HepG2 (cell line): ENCODE measurements at regions not wholly inside any gene's neighbourhood (a gene's known extent, or its start where the extent isn't known, plus 50 kb on each side); places are given as distances from the start of the nearest gene placed in this dataset.

ENCODE experiments used
- ATAC-seq: fragments of 200-7000 bp; cut with Tn5 transposase; 3 replicates; pipeline ENCODE4 v1.9.1; 2020; ENCODE audit warnings: mild to moderate bottlenecking, moderate library complexity
- BruUV-seq: library from RNA; stranded (reverse); fragments of 400-500 nt; replicated peaks from 2 replicates; lab custom pipeline; 2021; lab: Mats Ljungman, UMichigan
- CTCF ChIA-PET: fragments of 300-600 bp; formaldehyde crosslinking; extraction: SDS; loops from one replicate; lab custom pipeline; 2021; ENCODE audit warnings: low total read pairs, inconsistent platforms, low intra/inter-chr PET ratio; lab: Yijun Ruan, JAX
- POLR2A ChIA-PET: fragments of 350-600 bp; sonication (Branson Sonifier 250); formaldehyde crosslinking; loops from one replicate; lab custom pipeline; 2020; ENCODE audit warnings: antibody characterized with exemption, inconsistent platforms; lab: Yijun Ruan, JAX
- DNase-seq: peaks from one replicate; pipeline ENCODE4 v3.0.0-alpha.2; 2015; ENCODE audit warnings: low spot score
- FAIRE-seq: peaks from 3 replicates; lab custom pipeline; 2011; peaks lifted over from hg19 to GRCh38; lab: Jason Lieb, UNC
- H2AFZ ChIP-seq: one replicate; pipeline ENCODE4 v1.6.1; 2011; ENCODE audit warnings: low read length, inconsistent platforms
- H3K27ac ChIP-seq: fragments of 300-600 bp; 3 replicates; pipeline ENCODE4 v1.8.0; 2011; ENCODE audit warnings: mixed run types, mild to moderate bottlenecking, mixed read lengths, low read length, inconsistent platforms; ENCODE audit not compliant: insufficient read depth; ENCODE audit errors: extremely low read length
- H3K27me3 ChIP-seq, 2 experiments: fragments of 200-600 bp in 1 of 2; 2 replicates in 1 of 2; 3 replicates in 1 of 2; pipeline versions ENCODE4 v1.6.0 to v1.8.0; 2011; ENCODE audit warnings: low read length in 2 of 2, mild to moderate bottlenecking in 2 of 2, moderate library complexity in 2 of 2, inconsistent platforms in 1 of 2; ENCODE audit not compliant: insufficient read depth in 2 of 2, control insufficient read depth in 1 of 2
- H3K36me3 ChIP-seq, 2 experiments: fragments of 200-600 bp in 1 of 2; replicated peaks in 1 of 2; 2 replicates in 1 of 2; 3 replicates in 1 of 2; pipeline versions ENCODE4 v1.5.1 to v1.8.0; 2011; ENCODE audit warnings: low read length in 2 of 2, inconsistent platforms in 1 of 2; ENCODE audit not compliant: insufficient read depth in 2 of 2, control insufficient read depth in 1 of 2
- H3K4me1 ChIP-seq: 2 replicates; pipeline ENCODE4 v1.5.1; 2012; ENCODE audit warnings: low read length, inconsistent platforms; ENCODE audit not compliant: insufficient read depth
- H3K4me2 ChIP-seq: 2 replicates; pipeline ENCODE4 v1.6.0; 2011; ENCODE audit warnings: low read depth, low read length, inconsistent platforms
- H3K4me3 ChIP-seq, 3 experiments: fragments of 200-600 bp in 1 of 3; sonication (generic), shearing (Covaris generic) in 1 of 3; replicated peaks in 1 of 3; 2 replicates each; pipeline ENCODE4 v1.5.1; 2011 to 2016; ENCODE audit warnings: low read length in 3 of 3, inconsistent platforms in 2 of 3, low read depth in 2 of 3, mild to moderate bottlenecking in 2 of 3, control low read depth in 1 of 3, mixed read lengths in 1 of 3; ENCODE audit not compliant: insufficient read depth in 1 of 3
- H3K79me2 ChIP-seq: one replicate; pipeline ENCODE4 v1.6.1; 2011; ENCODE audit warnings: low read length, inconsistent platforms; ENCODE audit not compliant: insufficient read depth
- H3K9ac ChIP-seq: 2 replicates; pipeline ENCODE4 v1.6.0; 2011; ENCODE audit warnings: mild to moderate bottlenecking, low read depth, low read length, inconsistent platforms; ENCODE audit not compliant: insufficient read depth
- H3K9me3 ChIP-seq: 2 replicates; pipeline ENCODE4 v1.5.1; 2012; ENCODE audit warnings: mild to moderate bottlenecking, low read length
- H4K20me1 ChIP-seq: 2 replicates; pipeline ENCODE4 v1.6.0; 2011; ENCODE audit warnings: inconsistent platforms, mild to moderate bottlenecking, low read length, moderate library complexity; ENCODE audit not compliant: insufficient read depth
- CERS6 ChIP-seq: sonication (generic); formaldehyde crosslinking; IDR thresholded peaks from 2 replicates; pipeline ENCODE4 v1.5.0; 2020; ENCODE audit warnings: missing genetic modification reagents
- DMAP1 ChIP-seq: IDR thresholded peaks from 2 replicates; pipeline ENCODE4 v1.6.1; 2016
- FOXJ3 ChIP-seq: sonication (generic); formaldehyde crosslinking; IDR thresholded peaks from 2 replicates; pipeline ENCODE4 v1.4.0; 2020; ENCODE audit warnings: missing genetic modification reagents, mild to moderate bottlenecking, borderline replicate concordance
- HDAC1 ChIP-seq: sonication (generic); formaldehyde crosslinking; IDR thresholded peaks from 2 replicates; pipeline ENCODE4 v1.5.1; 2020; ENCODE audit warnings: mild to moderate bottlenecking, missing genetic modification reagents
- HMG20B ChIP-seq: conservative IDR thresholded peaks from 2 replicates; pipeline ENCODE4 v1.6.1; 2016; ENCODE audit warnings: missing genetic modification reagents, missing compliant biosample characterization
- IKZF5 ChIP-seq: IDR thresholded peaks from 2 replicates; pipeline ENCODE4 v1.6.1; 2018; ENCODE audit warnings: missing genetic modification reagents, mild to moderate bottlenecking, missing compliant biosample characterization
- KMT2A ChIP-seq: sonication (generic); formaldehyde crosslinking; IDR thresholded peaks from 2 replicates; pipeline ENCODE4 v1.4.0; 2020; ENCODE audit warnings: missing genetic modification reagents
- MYPOP ChIP-seq: sonication (generic); formaldehyde crosslinking; IDR thresholded peaks from 2 replicates; pipeline ENCODE4 v1.8.1; 2023; ENCODE audit warnings: mild to moderate bottlenecking, moderate library complexity, missing genetic modification reagents
- NFE2L2 ChIP-seq: fragments of 150-350 bp; IDR thresholded peaks from 2 replicates; pipeline ENCODE4 v1.6.1; 2014; ENCODE audit warnings: low read length
- SAFB2 ChIP-seq: sonication (generic); formaldehyde crosslinking; IDR thresholded peaks from 2 replicates; pipeline ENCODE4 v1.5.1; 2020; ENCODE audit warnings: missing genetic modification reagents, low read depth, mild to moderate bottlenecking, borderline replicate concordance
- ZBTB14 ChIP-seq: sonication (generic); formaldehyde crosslinking; IDR thresholded peaks from 2 replicates; pipeline ENCODE4 v1.4.0; 2020; ENCODE audit warnings: missing genetic modification reagents
- ZBTB3 ChIP-seq: sonication (generic); formaldehyde crosslinking; IDR thresholded peaks from 2 replicates; pipeline ENCODE4 v1.4.0; 2020; ENCODE audit warnings: low read depth, mild to moderate bottlenecking, moderate library complexity, missing genetic modification reagents, borderline replicate concordance
- ZNF253 ChIP-seq: sonication (generic); formaldehyde crosslinking; IDR thresholded peaks from 2 replicates; pipeline ENCODE4 v1.8.0; 2022; ENCODE audit warnings: mild to moderate bottlenecking, missing genetic modification reagents, borderline replicate concordance
- ZNF3 ChIP-seq: IDR thresholded peaks from 2 replicates; pipeline ENCODE4 v1.7.0; 2017; ENCODE audit warnings: inconsistent platforms
- ZNF558 ChIP-seq: sonication (generic); formaldehyde crosslinking; IDR thresholded peaks from 2 replicates; pipeline ENCODE4 v1.9.0; 2022; ENCODE audit warnings: mild to moderate bottlenecking, missing genetic modification reagents, borderline replicate concordance
- ZNF704 ChIP-seq: sonication (generic); formaldehyde crosslinking; IDR thresholded peaks from 2 replicates; pipeline ENCODE4 v1.8.1; 2023; ENCODE audit warnings: mild to moderate bottlenecking, inconsistent platforms, moderate library complexity, missing genetic modification reagents, borderline replicate concordance
- ZNF761 ChIP-seq: sonication (generic); formaldehyde crosslinking; conservative IDR thresholded peaks from 2 replicates; pipeline ENCODE4 v1.4.0; 2020; ENCODE audit warnings: mild to moderate bottlenecking, missing genetic modification reagents
- WGBS: methylation state at CpG from one replicate; pipeline ENCODE4 v1.1.6; 2017; ENCODE audit warnings: low lambda C conversion rate; 5-methylcytosine and 5-hydroxymethylcytosine counted together
- in situ Hi-C: cut with HindIII; loops from 2 replicates; pipeline ENCODE4 v1.10.0; 2017; ENCODE audit warnings: low pct_unique_long_range_greater_than_20kb; ENCODE audit not compliant: extremely low pct_ligation_motif_present
- intact Hi-C: fragments of 100-400 bp; cut with micrococcal nuclease; formaldehyde crosslinking; loops from one replicate; pipeline ENCODE4 v1.10.0; 2022; ENCODE audit not compliant: unreplicated experiment

GRCh38 chr13:50153876-50154275 is 138.6 kb downstream of the KCNRG start:
- DNase-seq (no peak), ATAC-seq (no peak), FAIRE-seq (no peak)
- peaks cover 32% of the 10 kb centered on the region for H3K4me1 ChIP-seq
- H3K36me3 ChIP-seq, result no peaks in the 10 kb centered on the region
- WGBS, result 63% methylated on average over 5 of the region's 5 CpGs
- no TSS peak for BruUV-seq
- H3K4me3 ChIP-seq, result no peak overlapping the region
- POLR2A ChIA-PET, result no interaction called here
- H3K4me2 ChIP-seq, result no peak overlapping the region
- TF ChIP-seq HDAC1 (CRISPR knock-in tag) (no peak), FOXJ3 (CRISPR knock-in tag) (no peak), ZNF558 (CRISPR knock-in tag) (no peak), ZNF761 (no peak), ZBTB3 (CRISPR knock-in tag) (no peak), IKZF5 (CRISPR knock-in tag) (no peak), ZNF253 (CRISPR knock-in tag) (no peak), ZNF3 (CRISPR knock-in tag) (no peak), ZBTB14 (CRISPR knock-in tag) (no peak), SAFB2 (CRISPR knock-in tag) (no peak), NFE2L2 (no peak), KMT2A (no peak), MYPOP (CRISPR knock-in tag) (no peak), DMAP1 (CRISPR knock-in tag) (no peak), ZNF704 (no peak), HMG20B (no peak), CERS6 (no peak)
- in situ Hi-C loops (no loop called here), intact Hi-C loops (no loop called here)
- no peaks in the 10 kb centered on the region for H3K27me3 ChIP-seq
- no peak overlapping the region for H2AFZ ChIP-seq
- no peaks in the 10 kb centered on the region for H3K79me2 ChIP-seq
- no peaks in the 10 kb centered on the region for H4K20me1 ChIP-seq
- H3K9ac ChIP-seq, result no peak overlapping the region
- CTCF ChIA-PET, result no interaction called here
- no peaks in the 10 kb centered on the region for H3K9me3 ChIP-seq
- no peak overlapping the region for H3K27ac ChIP-seq
